ENCODE measurements at regions not wholly inside any gene's neighbourhood (a gene's known extent, or its start where the extent isn't known, plus 50 kb on each side); places are given as distances from the start of the nearest gene placed in this dataset.

DNA sequence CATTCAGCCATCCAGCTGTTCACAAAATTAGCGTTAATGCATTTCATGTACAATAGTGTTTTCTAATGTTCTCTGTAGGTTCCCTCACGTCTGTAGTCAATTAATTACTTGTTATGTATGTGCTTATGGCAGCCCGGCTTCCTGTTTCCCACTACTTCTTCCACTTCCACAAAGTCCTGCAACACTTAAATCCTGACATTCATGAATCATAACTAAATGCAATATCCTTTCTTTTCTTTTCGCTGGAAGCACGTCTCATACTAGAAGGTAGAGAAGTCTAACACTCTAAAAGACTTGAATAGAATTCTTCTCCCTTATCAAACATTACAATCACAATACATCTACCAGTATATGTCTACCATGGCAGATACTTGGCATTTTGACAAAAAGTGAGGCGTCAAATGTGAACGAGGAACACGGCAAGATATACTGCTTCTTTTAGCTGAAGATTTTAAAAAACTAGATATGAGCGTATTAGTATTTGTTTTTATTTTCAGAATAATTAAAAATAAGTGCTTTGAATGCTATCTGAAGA is 239.0 kb upstream of the DIAPH2 start:
- TF ChIP-seq, protein P1, sequence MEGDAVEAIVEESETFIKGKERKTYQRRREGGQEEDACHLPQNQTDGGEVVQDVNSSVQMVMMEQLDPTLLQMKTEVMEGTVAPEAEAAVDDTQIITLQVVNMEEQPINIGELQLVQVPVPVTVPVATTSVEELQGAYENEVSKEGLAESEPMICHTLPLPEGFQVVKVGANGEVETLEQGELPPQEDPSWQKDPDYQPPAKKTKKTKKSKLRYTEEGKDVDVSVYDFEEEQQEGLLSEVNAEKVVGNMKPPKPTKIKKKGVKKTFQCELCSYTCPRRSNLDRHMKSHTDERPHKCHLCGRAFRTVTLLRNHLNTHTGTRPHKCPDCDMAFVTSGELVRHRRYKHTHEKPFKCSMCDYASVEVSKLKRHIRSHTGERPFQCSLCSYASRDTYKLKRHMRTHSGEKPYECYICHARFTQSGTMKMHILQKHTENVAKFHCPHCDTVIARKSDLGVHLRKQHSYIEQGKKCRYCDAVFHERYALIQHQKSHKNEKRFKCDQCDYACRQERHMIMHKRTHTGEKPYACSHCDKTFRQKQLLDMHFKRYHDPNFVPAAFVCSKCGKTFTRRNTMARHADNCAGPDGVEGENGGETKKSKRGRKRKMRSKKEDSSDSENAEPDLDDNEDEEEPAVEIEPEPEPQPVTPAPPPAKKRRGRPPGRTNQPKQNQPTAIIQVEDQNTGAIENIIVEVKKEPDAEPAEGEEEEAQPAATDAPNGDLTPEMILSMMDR (IDR thresholded peaks at IDR 0.05; ENCODE audit: insufficient read depth, low read length, missing control alignments) = no peak
- H3K4me3 ChIP-seq (ENCODE audit: low read depth, low read length) = no peak overlapping the region
- ChIA-PET CTCF (no interaction called here), POLR2A (no interaction called here)
- DNase-seq (ENCODE audit: low read depth, low spot score) = no peak

DNA sequence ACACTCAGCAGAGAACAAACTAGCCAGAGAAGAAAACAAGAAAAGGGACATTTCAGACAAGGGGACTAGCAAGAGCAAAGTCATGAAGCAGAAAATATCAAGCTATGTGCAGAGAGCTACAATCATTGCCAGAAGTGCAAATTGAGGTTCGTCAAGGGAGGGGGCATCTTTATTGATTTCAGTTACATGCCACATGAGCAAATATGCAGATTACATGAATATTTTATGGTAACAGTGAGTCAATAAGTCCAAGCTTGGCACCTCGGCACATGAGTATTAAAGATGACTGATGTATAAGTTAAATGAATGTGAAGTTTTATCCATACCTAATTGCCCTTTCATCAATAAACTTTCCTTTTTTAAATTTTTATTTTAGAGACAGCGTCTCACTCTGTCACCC is 238.1 kb upstream of the DIAPH2 start:
- H3K4me3 ChIP-seq (ENCODE audit: low read depth, low read length) = no peak overlapping the region
- ChIA-PET CTCF (no interaction called here), POLR2A (no interaction called here)
- no peak for DNase-seq (ENCODE audit: low read depth, low spot score)
- TF ChIP-seq, protein P1 (IDR thresholded peaks at IDR 0.05; ENCODE audit: insufficient read depth, low read length, missing control alignments) = no peak

DNA sequence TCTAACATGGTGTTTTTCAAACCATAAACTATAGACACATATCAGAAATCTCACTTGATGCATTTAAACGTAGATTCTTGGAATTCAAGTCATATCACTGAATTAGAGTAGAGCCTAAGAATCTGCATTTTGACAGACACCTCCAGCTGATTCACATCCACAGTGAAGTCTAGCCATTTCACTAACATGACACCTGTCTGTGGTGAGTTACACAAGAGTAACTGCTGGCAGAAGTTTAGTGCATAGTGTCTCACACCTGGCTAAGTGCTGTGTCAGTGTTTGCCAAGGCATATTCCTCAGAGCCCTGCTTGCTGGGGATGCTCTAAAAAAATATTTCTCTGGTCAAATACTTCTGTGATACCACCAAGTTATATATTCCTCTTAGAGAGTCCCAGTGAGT is 237.5 kb upstream of the DIAPH2 start:
- TF ChIP-seq, protein P1 (IDR thresholded peaks at IDR 0.05; ENCODE audit: insufficient read depth, low read length, missing control alignments) = no peak
- DNase-seq (ENCODE audit: low read depth, low spot score) = no peak
- ChIA-PET CTCF (no interaction called here), POLR2A (no interaction called here)
- H3K4me3 ChIP-seq (ENCODE audit: low read depth, low read length) = no peak overlapping the region

DNA sequence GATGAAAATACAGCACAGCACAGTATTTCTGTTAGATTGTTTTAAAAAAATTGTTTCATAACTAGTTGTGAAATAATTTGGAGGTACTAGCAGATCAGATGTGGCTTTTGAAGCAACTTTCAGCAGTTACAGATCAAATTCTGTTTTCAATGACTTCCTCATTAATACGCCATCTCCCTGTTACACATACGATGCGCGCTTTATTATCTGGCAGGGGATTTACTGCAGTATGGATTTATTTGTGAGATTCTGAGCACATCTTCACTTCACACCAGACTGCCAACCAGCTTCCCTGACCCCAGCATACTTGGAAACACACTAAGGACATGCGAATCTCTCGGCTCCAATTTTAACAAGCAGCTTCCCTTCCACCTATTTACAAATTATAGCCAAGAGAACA is 235.5 kb upstream of the DIAPH2 start:
- CTCF ChIA-PET = no interaction called here
- DNase-seq (ENCODE audit: low read depth, low spot score) = no peak
- TF ChIP-seq, protein P1 (IDR thresholded peaks at IDR 0.05; ENCODE audit: insufficient read depth, low read length, missing control alignments) = no peak
- POLR2A ChIA-PET = no interaction called here
- H3K4me3 ChIP-seq (ENCODE audit: low read depth, low read length) = no peak overlapping the region

DNA sequence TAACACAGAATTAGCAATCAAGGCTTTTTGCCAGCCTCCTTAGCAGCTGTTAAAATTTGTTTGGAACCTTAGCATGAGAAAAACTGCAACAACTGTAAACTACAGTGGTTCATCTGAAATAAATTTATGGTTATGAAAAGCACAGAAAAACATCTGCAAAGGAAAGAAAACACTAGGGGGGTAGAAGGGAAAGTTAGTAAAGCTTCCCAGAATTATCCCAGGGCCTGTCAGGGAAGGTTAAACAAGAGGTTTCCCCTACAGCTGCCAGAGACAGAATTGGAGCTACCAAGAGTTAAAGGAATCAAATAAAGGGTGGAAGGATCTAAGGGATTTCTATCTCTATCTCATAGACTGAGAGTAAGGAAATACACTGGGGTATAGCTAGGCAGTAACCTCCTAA is 234.7 kb upstream of the DIAPH2 start:
- TF ChIP-seq, protein P1 (IDR thresholded peaks at IDR 0.05; ENCODE audit: insufficient read depth, low read length, missing control alignments) = no peak
- H3K4me3 ChIP-seq (ENCODE audit: low read depth, low read length) = no peak overlapping the region
- ChIA-PET CTCF (no interaction called here), POLR2A (no interaction called here)
- DNase-seq (ENCODE audit: low read depth, low spot score) = no peak

DNA sequence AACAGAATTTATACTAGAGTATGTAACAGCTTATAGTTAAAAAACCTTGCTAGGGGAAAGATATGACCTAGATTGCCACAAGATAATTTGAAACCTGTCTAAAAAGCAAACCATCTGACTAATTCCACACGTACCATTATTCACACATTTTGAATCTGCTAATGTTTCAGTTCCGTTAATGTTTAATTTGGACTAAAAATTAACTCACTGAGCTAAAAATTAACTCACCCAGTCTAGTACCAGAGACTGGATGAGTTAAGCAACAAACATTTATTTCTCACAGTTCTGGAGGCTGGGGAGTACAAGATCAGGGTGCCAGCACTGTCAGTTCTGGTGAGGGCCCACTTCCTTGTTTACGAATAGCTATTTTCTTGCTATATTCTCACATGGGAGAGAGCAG is 231.5 kb upstream of the DIAPH2 start:
- H3K4me3 ChIP-seq (ENCODE audit: low read depth, low read length) = no peak overlapping the region
- DNase-seq (ENCODE audit: low read depth, low spot score) = no peak
- TF ChIP-seq, protein P1 (IDR thresholded peaks at IDR 0.05; ENCODE audit: insufficient read depth, low read length, missing control alignments) = no peak
- CTCF ChIA-PET = no interaction called here
- POLR2A ChIA-PET = no interaction called here
